ENCODE measurements at regions not wholly inside any gene's neighbourhood (a gene's known extent, or its start where the extent isn't known, plus 50 kb on each side); places are given as distances from the start of the nearest gene placed in this dataset.

- no TSS peak for BruUV-seq (replicated peaks)
- intact Hi-C loops (cut with micrococcal nuclease; ENCODE audit: unreplicated experiment) = no loop called here
- POLR2A ChIA-PET = no interaction called here
Observed at GRCh38 chr12:81874166-81874565, 115.0 kb upstream of the PPFIA2 start.

GRCh38 chr12:81872400-81872799 is 113.2 kb upstream of the PPFIA2 start:
- DNase-seq (ENCODE audit: low read depth, low spot score) (no peak), ATAC-seq (no peak)
- BruUV-seq (replicated peaks) = no TSS peak
- in situ Hi-C loops (cut with HindIII; ENCODE audit: low pct_unique_long_range_greater_than_20kb, low sequenced_read_pairs) = no loop called here
- no peak overlapping the region for H3K27ac ChIP-seq (ENCODE audit: low read length)
- H3K4me1 ChIP-seq (ENCODE audit: control insufficient read depth, insufficient read depth, low read length) = no peaks in the 10 kb centered on the region
- TF ChIP-seq REST (IDR thresholded peaks at IDR 0.05; ENCODE audit: insufficient read depth in 1 of 2, low read depth in 2 of 2, low read length in 1 of 2) (no peak), SIN3A (IDR thresholded peaks at IDR 0.05; ENCODE audit: borderline replicate concordance, insufficient read depth, low read depth, low read length) (no peak), POLR2AphosphoS5 (IDR thresholded peaks at IDR 0.05; ENCODE audit: low read depth, low read length) (no peak), CTCF (IDR thresholded peaks at IDR 0.05) (no peak), TCF7L2 (IDR thresholded peaks at IDR 0.05; ENCODE audit: low read depth, low read length) (no peak)
- no peak overlapping the region for H3K4me3 ChIP-seq (ENCODE audit: low read depth in 2 of 2, low read length in 2 of 2)
- POLR2A ChIA-PET = no interaction called here
- H3K27me3 ChIP-seq (ENCODE audit: control insufficient read depth, insufficient read depth, low read length) = no peaks in the 10 kb centered on the region
- no peaks in the 10 kb centered on the region for H3K9me3 ChIP-seq (ENCODE audit: control insufficient read depth, insufficient read depth, low read depth, low read length)
- CTCF ChIA-PET = no interaction called here
- intact Hi-C loops (cut with micrococcal nuclease; ENCODE audit: unreplicated experiment) = no loop called here
- H3K36me3 ChIP-seq (ENCODE audit: control insufficient read depth, insufficient read depth, low read length) = no peaks in the 10 kb centered on the region

More at GRCh38 chr12:81874166-81874565, 115.0 kb upstream of the PPFIA2 start:
- H3K4me1 ChIP-seq (ENCODE audit: control insufficient read depth, insufficient read depth, low read length) = no peaks in the 10 kb centered on the region
- H3K4me3 ChIP-seq (ENCODE audit: low read depth in 2 of 2, low read length in 2 of 2) = no peak overlapping the region
- H3K9me3 ChIP-seq (ENCODE audit: control insufficient read depth, insufficient read depth, low read depth, low read length) = no peaks in the 10 kb centered on the region
- no peak for TF ChIP-seq TCF7L2 (IDR thresholded peaks at IDR 0.05; ENCODE audit: low read depth, low read length)
- no peak for TF ChIP-seq REST (IDR thresholded peaks at IDR 0.05; ENCODE audit: insufficient read depth in 1 of 2, low read depth in 2 of 2, low read length in 1 of 2)
- TF ChIP-seq SIN3A (IDR thresholded peaks at IDR 0.05; ENCODE audit: borderline replicate concordance, insufficient read depth, low read depth, low read length) = no peak
- no peak for TF ChIP-seq POLR2AphosphoS5 (IDR thresholded peaks at IDR 0.05; ENCODE audit: low read depth, low read length)
- TF ChIP-seq CTCF (IDR thresholded peaks at IDR 0.05) = no peak
- ATAC-seq (no peak), DNase-seq (ENCODE audit: low read depth, low spot score) (no peak)
- in situ Hi-C loops (cut with HindIII; ENCODE audit: low pct_unique_long_range_greater_than_20kb, low sequenced_read_pairs) = no loop called here
- no peaks in the 10 kb centered on the region for H3K36me3 ChIP-seq (ENCODE audit: control insufficient read depth, insufficient read depth, low read length)
- H3K27me3 ChIP-seq (ENCODE audit: control insufficient read depth, insufficient read depth, low read length) = no peaks in the 10 kb centered on the region
- H3K27ac ChIP-seq (ENCODE audit: low read length) = no peak overlapping the region
- CTCF ChIA-PET = no interaction called here
